ENCODE measurements at regions not wholly inside any gene's neighbourhood (a gene's known extent, or its start where the extent isn't known, plus 50 kb on each side); places are given as distances from the start of the nearest gene placed in this dataset.

DNA sequence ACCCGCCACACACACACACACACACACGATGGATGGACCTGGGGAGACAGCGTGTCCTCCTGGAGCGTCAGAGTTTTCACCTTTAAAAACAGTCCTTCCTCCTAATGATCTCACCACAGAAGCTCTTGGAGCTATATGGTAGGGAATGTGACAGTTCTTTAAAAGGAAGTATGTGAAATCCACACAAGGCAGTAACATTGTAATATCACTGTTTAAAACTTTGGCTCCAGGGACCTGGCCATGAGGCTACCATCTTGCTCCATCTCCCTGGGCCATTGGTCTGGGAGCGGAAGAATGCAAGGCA is 302.4 kb downstream of the SOX9 start:
- no peak for TF ChIP-seq POLR2A (IDR thresholded peaks at IDR 0.05)
- no peak for TF ChIP-seq POLR2AphosphoS5 (IDR thresholded peaks at IDR 0.05; ENCODE audit: insufficient read depth in 1 of 2, low read depth in 1 of 2)
- H3K9me3 ChIP-seq: no peaks in the 10 kb centered on the region
- no peaks in the 10 kb centered on the region for H3K27me3 ChIP-seq
- DNase-seq (ENCODE audit: extremely low spot score in 2 of 2): no peak
- no peak overlapping the region for H3K27ac ChIP-seq
- H3K4me1 ChIP-seq: peaks cover 32% of the 10 kb centered on the region
- no peak overlapping the region for H3K4me3 ChIP-seq
- intact Hi-C loops (cut with DNase I): no loop called here
- no peaks in the 10 kb centered on the region for H3K36me3 ChIP-seq

DNA sequence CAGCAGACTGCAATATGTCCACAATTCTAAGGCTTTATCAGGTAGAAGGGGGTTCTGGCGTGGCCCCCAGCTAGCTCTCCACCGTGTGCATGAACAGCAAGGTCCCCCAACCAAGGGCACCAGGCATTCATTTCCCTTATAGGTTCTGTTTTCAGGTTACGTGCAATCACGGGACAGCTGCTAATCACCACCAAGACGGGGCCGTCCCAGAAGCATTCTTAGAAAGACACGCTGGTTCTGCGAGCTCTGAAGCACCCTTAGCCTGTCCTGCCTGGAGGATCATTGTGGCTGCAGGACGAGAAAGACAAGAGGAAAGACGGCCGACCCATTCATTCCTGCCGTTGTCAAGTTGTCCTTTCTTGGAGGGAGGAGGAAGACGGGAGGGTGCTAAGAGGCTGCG is 302.9 kb downstream of the SOX9 start:
- DNase-seq (ENCODE audit: extremely low spot score in 2 of 2): no peak
- TF ChIP-seq CTCF (IDR thresholded peaks at IDR 0.05) (no peak), POLR2A (IDR thresholded peaks at IDR 0.05) (no peak), POLR2AphosphoS5 (IDR thresholded peaks at IDR 0.05; ENCODE audit: insufficient read depth in 1 of 2, low read depth in 1 of 2) (no peak)
- intact Hi-C loops (cut with DNase I): no loop called here
- Histone ChIP-seq H3K4me1 (peaks cover 32% of the 10 kb centered on the region), H3K27me3 (no peaks in the 10 kb centered on the region), H3K9me3 (no peaks in the 10 kb centered on the region), H3K27ac (no peak overlapping the region), H3K36me3 (no peaks in the 10 kb centered on the region), H3K4me3 (no peak overlapping the region)

GRCh38 chr17:72424505-72425117 is 303.8 kb downstream of the SOX9 start:
- no peak for TF ChIP-seq CTCF (IDR thresholded peaks at IDR 0.05)
- no peak for TF ChIP-seq POLR2A (IDR thresholded peaks at IDR 0.05)
- TF ChIP-seq POLR2AphosphoS5 (IDR thresholded peaks at IDR 0.05; ENCODE audit: insufficient read depth in 1 of 2, low read depth in 1 of 2): no peak
- H3K4me1 ChIP-seq: peaks cover 30% of the 10 kb centered on the region
- H3K9me3 ChIP-seq: no peaks in the 10 kb centered on the region
- no peak overlapping the region for H3K4me3 ChIP-seq
- no peak for DNase-seq (ENCODE audit: extremely low spot score in 2 of 2)
- intact Hi-C loops (cut with DNase I): no loop called here
- no peaks in the 10 kb centered on the region for H3K27me3 ChIP-seq
- H3K27ac ChIP-seq: no peak overlapping the region
- H3K36me3 ChIP-seq: no peaks in the 10 kb centered on the region

GRCh38 chr17:72425133-72425793 is 304.4 kb downstream of the SOX9 start:
- Histone ChIP-seq H3K36me3 (no peaks in the 10 kb centered on the region), H3K4me1 (peaks cover 23% of the 10 kb centered on the region), H3K27ac (no peak overlapping the region), H3K27me3 (no peaks in the 10 kb centered on the region), H3K9me3 (no peaks in the 10 kb centered on the region), H3K4me3 (no peak overlapping the region)
- TF ChIP-seq CTCF (IDR thresholded peaks at IDR 0.05) (no peak), POLR2A (IDR thresholded peaks at IDR 0.05) (no peak), POLR2AphosphoS5 (IDR thresholded peaks at IDR 0.05; ENCODE audit: insufficient read depth in 1 of 2, low read depth in 1 of 2) (no peak)
- no peak for DNase-seq (ENCODE audit: extremely low spot score in 2 of 2)
- intact Hi-C loops (cut with DNase I): no loop called here

GRCh38 chr17:72425794-72426168 is 305.0 kb downstream of the SOX9 start:
- H3K36me3 ChIP-seq: no peaks in the 10 kb centered on the region
- no peak for DNase-seq (ENCODE audit: extremely low spot score in 2 of 2)
- no peak overlapping the region for H3K4me3 ChIP-seq
- peaks cover 18% of the 10 kb centered on the region for H3K4me1 ChIP-seq
- H3K27ac ChIP-seq: no peak overlapping the region
- no peaks in the 10 kb centered on the region for H3K27me3 ChIP-seq
- TF ChIP-seq POLR2A (IDR thresholded peaks at IDR 0.05): no peak
- no peak for TF ChIP-seq POLR2AphosphoS5 (IDR thresholded peaks at IDR 0.05; ENCODE audit: insufficient read depth in 1 of 2, low read depth in 1 of 2)
- TF ChIP-seq CTCF (IDR thresholded peaks at IDR 0.05): no peak
- intact Hi-C loops (cut with DNase I): no loop called here
- H3K9me3 ChIP-seq: no peaks in the 10 kb centered on the region

All from vagina (tissue), 2 donors.